Kidney (tissue), 13 donors: ENCODE measurements at regions not wholly inside any gene's neighbourhood (a gene's known extent, or its start where the extent isn't known, plus 50 kb on each side); places are given as distances from the start of the nearest gene placed in this dataset.

Experiments
- DNase-seq, 5 donors: peaks; one replicate each; pipeline ENCODE4 v3.0.0-alpha.2; 2013 to 2020
- FAIRE-seq: peaks from 2 replicates; lab custom pipeline; 2012; peaks lifted over from hg19 to GRCh38; lab: Jason Lieb, UNC
- H3K27ac ChIP-seq, 2 donors: one replicate each; pipeline ENCODE4 v1.7.0; 2013; ENCODE audit warnings: low read depth in 2 of 2, low read length in 2 of 2, inconsistent platforms in 1 of 2
- H3K27me3 ChIP-seq: one replicate; pipeline ENCODE4 v1.7.1; 2013; ENCODE audit warnings: low read length, inconsistent platforms; ENCODE audit not compliant: control insufficient read depth, insufficient read depth
- H3K36me3 ChIP-seq, 3 donors: one replicate each; pipeline versions ENCODE4 v1.7.0 to v1.7.1; 2013; ENCODE audit warnings: low read length in 3 of 3, control low read depth in 1 of 3, inconsistent platforms in 1 of 3; ENCODE audit not compliant: insufficient read depth in 3 of 3, control insufficient read depth in 2 of 3
- H3K4me1 ChIP-seq, 3 donors: one replicate each; pipeline versions ENCODE4 v1.7.0 to v1.7.1; 2013; ENCODE audit warnings: low read length in 3 of 3, inconsistent platforms in 1 of 3, low read depth in 1 of 3; ENCODE audit not compliant: control insufficient read depth in 2 of 3, insufficient read depth in 2 of 3
- H3K4me3 ChIP-seq, 3 donors: one replicate each; pipeline versions ENCODE4 v1.7.0 to v1.8.1; 2013; ENCODE audit warnings: low read length in 3 of 3, control low read depth in 1 of 3, inconsistent platforms in 1 of 3
- H3K9ac ChIP-seq, 3 donors: one replicate each; pipeline versions ENCODE4 v1.7.0 to v1.7.1; 2013; ENCODE audit warnings: low read length in 3 of 3, control low read depth in 1 of 3, inconsistent platforms in 1 of 3
- H3K9me3 ChIP-seq, 3 donors: one replicate each; pipeline versions ENCODE4 v1.7.0 to v1.7.1; 2013; ENCODE audit warnings: low read length in 3 of 3, control low read depth in 1 of 3, inconsistent platforms in 1 of 3; ENCODE audit not compliant: control insufficient read depth in 2 of 3, insufficient read depth in 1 of 3
- CTCF ChIP-seq: IDR thresholded peaks from 3 replicates; pipeline ENCODE4 v1.5.1; 2012; ENCODE audit warnings: mild to moderate bottlenecking, moderate library complexity, borderline replicate concordance; ENCODE audit not compliant: insufficient read depth; ENCODE audit errors: extremely low read depth
- intact Hi-C: fragments of 100-400 bp; cut with DNase I; formaldehyde crosslinking; loops from one replicate; pipeline ENCODE4 v1.11.1; 2022
- donor health status: control.
- donor health status: control.
- donor health status: control.
- donor health status: control.
- donor health status: control.
- donor health status: DM: yes; HTN: yes; CAD: no.
- donor health status: Normal renal cell carcinoma (clear cell type).

GRCh38 chr5:98106116-98107031 lies 667.1 kb upstream of the RGMB start:
- no peak overlapping the region for H3K9ac ChIP-seq
- no peaks in the 10 kb centered on the region for H3K9me3 ChIP-seq
- no peak overlapping the region for H3K4me3 ChIP-seq
- intact Hi-C loops, result no loop called here
- no peaks in the 10 kb centered on the region for H3K36me3 ChIP-seq
- TF ChIP-seq CTCF, result no peak
- no peak overlapping the region for H3K27ac ChIP-seq
- DNase-seq, result peak in 2 of 5 donors; percentile 2 to 34
- no peaks in the 10 kb centered on the region for H3K27me3 ChIP-seq
- no peak for FAIRE-seq
- no peaks in the 10 kb centered on the region for H3K4me1 ChIP-seq

GRCh38 chr5:98108497-98108896 lies 665.0 kb upstream of the RGMB start:
- Histone ChIP-seq H3K4me3 (no peak overlapping the region), H3K27ac (no peak overlapping the region), H3K9me3 (no peaks in the 10 kb centered on the region), H3K4me1 (no peaks in the 10 kb centered on the region), H3K9ac (no peak overlapping the region), H3K36me3 (no peaks in the 10 kb centered on the region), H3K27me3 (no peaks in the 10 kb centered on the region)
- intact Hi-C loops, result no loop called here
- DNase-seq, result no peak
- no peak for FAIRE-seq
- TF ChIP-seq CTCF, result no peak

- no peak for TF ChIP-seq CTCF
- Histone ChIP-seq H3K27ac (no peak overlapping the region), H3K27me3 (no peaks in the 10 kb centered on the region), H3K36me3 (no peaks in the 10 kb centered on the region), H3K9ac (no peak overlapping the region), H3K4me1 (no peaks in the 10 kb centered on the region), H3K9me3 (no peaks in the 10 kb centered on the region), H3K4me3 (no peak overlapping the region)
- intact Hi-C loops, result no loop called here
- DNase-seq (no peak), FAIRE-seq (no peak)
Measured at GRCh38 chr5:98109561-98110006, 663.9 kb upstream of the RGMB start.
